ENCODE measurements at regions not wholly inside any gene's neighbourhood (a gene's known extent, or its start where the extent isn't known, plus 50 kb on each side); places are given as distances from the start of the nearest gene placed in this dataset.

- DNase-seq (ENCODE audit: low read depth) = no peak
- Histone ChIP-seq H3K27me3 (ENCODE audit: control insufficient read depth, insufficient read depth, low read length) (no peaks in the 10 kb centered on the region), H3K36me3 (ENCODE audit: control insufficient read depth, insufficient read depth, low read length) (no peaks in the 10 kb centered on the region), H3K4me3 (ENCODE audit: low read depth, low read length) (no peak overlapping the region)
- CTCF ChIA-PET = no interaction called here
- POLR2A ChIA-PET = no interaction called here
- no peak for TF ChIP-seq CTCF (IDR thresholded peaks at IDR 0.05; ENCODE audit: insufficient read depth, low read depth, low read length)
Measured at GRCh38 chr13:22002893-22003292, 332.0 kb downstream of the FGF9 start.

- POLR2A ChIA-PET = no interaction called here
Measured at GRCh38 chr13:22009500-22009899, 338.6 kb downstream of the FGF9 start.

GRCh38 chr13:22009937-22010336 is 339.1 kb downstream of the FGF9 start:
- CTCF ChIA-PET = no interaction called here

More at GRCh38 chr13:22009500-22009899, 338.6 kb downstream of the FGF9 start:
- H3K4me3 ChIP-seq (ENCODE audit: low read depth, low read length) = no peak overlapping the region
- no peak for DNase-seq (ENCODE audit: low read depth)
- H3K36me3 ChIP-seq (ENCODE audit: control insufficient read depth, insufficient read depth, low read length) = no peaks in the 10 kb centered on the region
- TF ChIP-seq CTCF (IDR thresholded peaks at IDR 0.05; ENCODE audit: insufficient read depth, low read depth, low read length) = no peak
- H3K27me3 ChIP-seq (ENCODE audit: control insufficient read depth, insufficient read depth, low read length) = no peaks in the 10 kb centered on the region
- CTCF ChIA-PET = no interaction called here

GRCh38 chr13:22012686-22013085 is 341.8 kb downstream of the FGF9 start:
- no peak for DNase-seq (ENCODE audit: low read depth)
- TF ChIP-seq CTCF (IDR thresholded peaks at IDR 0.05; ENCODE audit: insufficient read depth, low read depth, low read length) = no peak
- H3K36me3 ChIP-seq (ENCODE audit: control insufficient read depth, insufficient read depth, low read length) = no peaks in the 10 kb centered on the region
- CTCF ChIA-PET = no interaction called here
- H3K27me3 ChIP-seq (ENCODE audit: control insufficient read depth, insufficient read depth, low read length) = no peaks in the 10 kb centered on the region
- POLR2A ChIA-PET = no interaction called here
- no peak overlapping the region for H3K4me3 ChIP-seq (ENCODE audit: low read depth, low read length)

More at GRCh38 chr13:22009937-22010336, 339.1 kb downstream of the FGF9 start:
- H3K27me3 ChIP-seq (ENCODE audit: control insufficient read depth, insufficient read depth, low read length) = no peaks in the 10 kb centered on the region
- no peak for TF ChIP-seq CTCF (IDR thresholded peaks at IDR 0.05; ENCODE audit: insufficient read depth, low read depth, low read length)
- no peak overlapping the region for H3K4me3 ChIP-seq (ENCODE audit: low read depth, low read length)
- no peak for DNase-seq (ENCODE audit: low read depth)
- POLR2A ChIA-PET = no interaction called here
- H3K36me3 ChIP-seq (ENCODE audit: control insufficient read depth, insufficient read depth, low read length) = no peaks in the 10 kb centered on the region

GRCh38 chr13:22014469-22014868 is 343.6 kb downstream of the FGF9 start:
- peak; percentile 38 for DNase-seq (ENCODE audit: low read depth)
- H3K4me3 ChIP-seq (ENCODE audit: low read depth, low read length) = no peak overlapping the region
- no peaks in the 10 kb centered on the region for H3K27me3 ChIP-seq (ENCODE audit: control insufficient read depth, insufficient read depth, low read length)
- ChIA-PET CTCF (no interaction called here), POLR2A (no interaction called here)
- no peak for TF ChIP-seq CTCF (IDR thresholded peaks at IDR 0.05; ENCODE audit: insufficient read depth, low read depth, low read length)
- H3K36me3 ChIP-seq (ENCODE audit: control insufficient read depth, insufficient read depth, low read length) = no peaks in the 10 kb centered on the region

Data from BJ (cell line).